ENCODE measurements at regions not wholly inside any gene's neighbourhood (a gene's known extent, or its start where the extent isn't known, plus 50 kb on each side); places are given as distances from the start of the nearest gene placed in this dataset.

- no peak overlapping the region for H3K27ac ChIP-seq
- ChIA-PET POLR2A (ENCODE audit: low non-redundant PET) (no interaction called here), CTCF (no interaction called here)
- no peak for TF ChIP-seq CTCF (conservative IDR thresholded peaks at IDR 0.05; ENCODE audit: low read depth)
- DNase-seq (ENCODE audit: low spot score) = no peak
These were observed 175.8 kb downstream of the TMEM167A start for GRCh38 chr5:82901281-82901888.

- ChIA-PET POLR2A (ENCODE audit: low non-redundant PET) (no interaction called here), CTCF (no interaction called here)
- DNase-seq (ENCODE audit: low spot score) = no peak
- TF ChIP-seq CTCF (conservative IDR thresholded peaks at IDR 0.05; ENCODE audit: low read depth) = no peak
- no peak overlapping the region for H3K27ac ChIP-seq
These were observed 182.5 kb downstream of the TMEM167A start for GRCh38 chr5:82894716-82895115.

DNA sequence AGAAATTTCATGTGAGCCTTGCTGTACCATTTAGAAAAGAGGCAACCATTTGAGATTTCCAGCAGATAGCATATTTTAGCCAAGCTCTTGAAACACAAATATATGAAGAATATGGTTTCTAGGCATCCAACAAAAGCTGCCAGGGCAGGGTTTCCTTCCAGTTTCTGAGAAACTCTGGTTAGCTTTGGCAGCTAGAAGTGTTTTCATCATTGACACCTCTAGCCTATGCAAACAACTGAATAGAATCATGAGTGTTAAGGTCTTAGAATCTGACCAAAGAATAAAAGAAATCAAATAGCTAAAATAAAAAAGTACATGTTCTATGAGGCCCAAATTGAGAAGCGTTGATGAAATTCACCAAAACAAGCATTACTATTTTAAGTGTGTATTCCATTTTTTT lies 188.1 kb downstream of the TMEM167A start:
- DNase-seq (ENCODE audit: low spot score) = no peak
- CTCF ChIA-PET = interaction anchor here (0.6 kb wide), 1 partner anchor 115 kb away, joined by 3 read pairs; no protein-coding TSS in a partner anchor
- no peak for TF ChIP-seq CTCF (conservative IDR thresholded peaks at IDR 0.05; ENCODE audit: low read depth)
- POLR2A ChIA-PET (ENCODE audit: low non-redundant PET) = interaction anchor here (0.6 kb wide), 1 partner anchor 328 kb away, joined by 7 read pairs; no protein-coding TSS in a partner anchor
- H3K27ac ChIP-seq = no peak overlapping the region

GRCh38 chr5:82886911-82887310 lies 190.3 kb downstream of the TMEM167A start:
- H3K27ac ChIP-seq = no peak overlapping the region
- CTCF ChIA-PET = no interaction called here
- DNase-seq (ENCODE audit: low spot score) = no peak
- TF ChIP-seq CTCF (conservative IDR thresholded peaks at IDR 0.05; ENCODE audit: low read depth) = no peak
- POLR2A ChIA-PET (ENCODE audit: low non-redundant PET) = no interaction called here

GRCh38 chr5:82885627-82886389 lies 191.4 kb downstream of the TMEM167A start:
- DNase-seq (ENCODE audit: low spot score) = no peak
- CTCF ChIA-PET = no interaction called here
- POLR2A ChIA-PET (ENCODE audit: low non-redundant PET) = no interaction called here
- H3K27ac ChIP-seq = no peak overlapping the region
- TF ChIP-seq CTCF (conservative IDR thresholded peaks at IDR 0.05; ENCODE audit: low read depth) = no peak

GRCh38 chr5:82884821-82885471 lies 192.2 kb downstream of the TMEM167A start:
- CTCF ChIA-PET = interaction anchor here (0.7 kb wide), 1 partner anchor 243 kb away, joined by 3 read pairs; no protein-coding TSS in a partner anchor
- H3K27ac ChIP-seq = no peak overlapping the region
- DNase-seq (ENCODE audit: low spot score) = no peak
- POLR2A ChIA-PET (ENCODE audit: low non-redundant PET) = no interaction called here
- TF ChIP-seq CTCF (conservative IDR thresholded peaks at IDR 0.05; ENCODE audit: low read depth) = no peak
